ENCODE measurements at regions not wholly inside any gene's neighbourhood (a gene's known extent, or its start where the extent isn't known, plus 50 kb on each side); places are given as distances from the start of the nearest gene placed in this dataset.

- H3K4me3 ChIP-seq, result no peak overlapping the region
- no peak for TF ChIP-seq POLR2AphosphoS5 (IDR thresholded peaks at IDR 0.05; ENCODE audit: borderline replicate concordance, low read depth, low read length)
- TF ChIP-seq FOXP2 (optimal IDR thresholded peaks at IDR 0.05; ENCODE audit: control extremely low read depth, extremely low read length, insufficient read depth), result no peak
- no peak for TF ChIP-seq EZH2 (IDR thresholded peaks at IDR 0.05)
Measured at GRCh38 chr15:70443486-70444273, 319.7 kb downstream of the UACA start.

GRCh38 chr15:70442616-70443321 lies 320.6 kb downstream of the UACA start:
- no peak overlapping the region for H3K4me3 ChIP-seq
- TF ChIP-seq EZH2 (IDR thresholded peaks at IDR 0.05) (no peak), FOXP2 (optimal IDR thresholded peaks at IDR 0.05; ENCODE audit: control extremely low read depth, extremely low read length, insufficient read depth) (no peak), POLR2AphosphoS5 (IDR thresholded peaks at IDR 0.05; ENCODE audit: borderline replicate concordance, low read depth, low read length) (no peak)
- no peaks in the 10 kb centered on the region for H3K9me3 ChIP-seq (ENCODE audit: low read depth, low read length)
- no peak overlapping the region for H3K9ac ChIP-seq (ENCODE audit: insufficient read length)
- DNase-seq (ENCODE audit: low read depth, low spot score), result no peak
- H3K36me3 ChIP-seq (ENCODE audit: insufficient read depth, low read length), result no peaks in the 10 kb centered on the region
- no peak overlapping the region for H3K27ac ChIP-seq

More at GRCh38 chr15:70443486-70444273, 319.7 kb downstream of the UACA start:
- no peak for DNase-seq (ENCODE audit: low read depth, low spot score)
- H3K27ac ChIP-seq, result no peak overlapping the region
- no peak overlapping the region for H3K9ac ChIP-seq (ENCODE audit: insufficient read length)
- H3K36me3 ChIP-seq (ENCODE audit: insufficient read depth, low read length), result no peaks in the 10 kb centered on the region
- H3K9me3 ChIP-seq (ENCODE audit: low read depth, low read length), result no peaks in the 10 kb centered on the region

GRCh38 chr15:70442211-70442610 lies 321.1 kb downstream of the UACA start:
- TF ChIP-seq FOXP2 (optimal IDR thresholded peaks at IDR 0.05; ENCODE audit: control extremely low read depth, extremely low read length, insufficient read depth), result no peak
- no peak for TF ChIP-seq POLR2AphosphoS5 (IDR thresholded peaks at IDR 0.05; ENCODE audit: borderline replicate concordance, low read depth, low read length)
- no peak for TF ChIP-seq EZH2 (IDR thresholded peaks at IDR 0.05)
- no peak overlapping the region for H3K4me3 ChIP-seq

GRCh38 chr15:70440416-70441138 lies 322.8 kb downstream of the UACA start:
- H3K27ac ChIP-seq, result no peak overlapping the region
- H3K9me3 ChIP-seq (ENCODE audit: low read depth, low read length), result no peaks in the 10 kb centered on the region
- H3K36me3 ChIP-seq (ENCODE audit: insufficient read depth, low read length), result no peaks in the 10 kb centered on the region
- H3K4me3 ChIP-seq, result no peak overlapping the region
- TF ChIP-seq EZH2 (IDR thresholded peaks at IDR 0.05) (no peak), POLR2AphosphoS5 (IDR thresholded peaks at IDR 0.05; ENCODE audit: borderline replicate concordance, low read depth, low read length) (no peak), FOXP2 (optimal IDR thresholded peaks at IDR 0.05; ENCODE audit: control extremely low read depth, extremely low read length, insufficient read depth) (no peak)
- H3K9ac ChIP-seq (ENCODE audit: insufficient read length), result no peak overlapping the region
- no peak for DNase-seq (ENCODE audit: low read depth, low spot score)

More at GRCh38 chr15:70442211-70442610, 321.1 kb downstream of the UACA start:
- DNase-seq (ENCODE audit: low read depth, low spot score), result no peak
- Histone ChIP-seq H3K36me3 (ENCODE audit: insufficient read depth, low read length) (no peaks in the 10 kb centered on the region), H3K9ac (ENCODE audit: insufficient read length) (no peak overlapping the region), H3K27ac (no peak overlapping the region), H3K9me3 (ENCODE audit: low read depth, low read length) (no peaks in the 10 kb centered on the region)

GRCh38 chr15:70439880-70440279 lies 323.5 kb downstream of the UACA start:
- Histone ChIP-seq H3K4me3 (no peak overlapping the region), H3K36me3 (ENCODE audit: insufficient read depth, low read length) (no peaks in the 10 kb centered on the region), H3K9me3 (ENCODE audit: low read depth, low read length) (no peaks in the 10 kb centered on the region), H3K27ac (no peak overlapping the region), H3K9ac (ENCODE audit: insufficient read length) (no peak overlapping the region)
- DNase-seq (ENCODE audit: low read depth, low spot score), result no peak
- TF ChIP-seq POLR2AphosphoS5 (IDR thresholded peaks at IDR 0.05; ENCODE audit: borderline replicate concordance, low read depth, low read length), result no peak

- H3K27ac ChIP-seq, result no peak overlapping the region
- no peak for TF ChIP-seq EZH2 (IDR thresholded peaks at IDR 0.05)
- TF ChIP-seq POLR2AphosphoS5 (IDR thresholded peaks at IDR 0.05; ENCODE audit: borderline replicate concordance, low read depth, low read length), result no peak
- TF ChIP-seq FOXP2 (optimal IDR thresholded peaks at IDR 0.05; ENCODE audit: control extremely low read depth, extremely low read length, insufficient read depth), result no peak
- no peak for DNase-seq (ENCODE audit: low read depth, low spot score)
- H3K4me3 ChIP-seq, result no peak overlapping the region
- H3K36me3 ChIP-seq (ENCODE audit: insufficient read depth, low read length), result no peaks in the 10 kb centered on the region
- H3K9ac ChIP-seq (ENCODE audit: insufficient read length), result no peak overlapping the region
- H3K9me3 ChIP-seq (ENCODE audit: low read depth, low read length), result no peaks in the 10 kb centered on the region
Measured at GRCh38 chr15:70439304-70439877, 324.0 kb downstream of the UACA start.

- H3K9me3 ChIP-seq (ENCODE audit: low read depth, low read length), result no peaks in the 10 kb centered on the region
- H3K4me3 ChIP-seq, result no peak overlapping the region
- H3K36me3 ChIP-seq (ENCODE audit: insufficient read depth, low read length), result no peaks in the 10 kb centered on the region
- no peak for DNase-seq (ENCODE audit: low read depth, low spot score)
- no peak overlapping the region for H3K9ac ChIP-seq (ENCODE audit: insufficient read length)
- H3K27ac ChIP-seq, result no peak overlapping the region
- TF ChIP-seq EZH2 (IDR thresholded peaks at IDR 0.05) (no peak), FOXP2 (optimal IDR thresholded peaks at IDR 0.05; ENCODE audit: control extremely low read depth, extremely low read length, insufficient read depth) (no peak), POLR2AphosphoS5 (IDR thresholded peaks at IDR 0.05; ENCODE audit: borderline replicate concordance, low read depth, low read length) (no peak)
Measured at GRCh38 chr15:70438776-70439175, 324.6 kb downstream of the UACA start.

Data from SK-N-MC (cell line).